Stomach (tissue), 8 donors: ENCODE measurements at regions not wholly inside any gene's neighbourhood (a gene's known extent, or its start where the extent isn't known, plus 50 kb on each side); places are given as distances from the start of the nearest gene placed in this dataset.

Experiments used
- DNase-seq, 2 donors: peaks; one replicate each; pipeline versions ENCODE4 v3.0.0 to v3.0.0-alpha.2; 2013 to 2019
- H3K27ac ChIP-seq, 5 donors: fragments of 200-600 bp in 4 of 5; sonication (generic) in 4 of 5; one replicate each; pipeline ENCODE4 v1.5.1; 2013 to 2019; ENCODE audit warnings: mild to moderate bottlenecking in 1 of 5, moderate library complexity in 1 of 5
- H3K27me3 ChIP-seq, 3 donors: fragments of 200-600 bp; sonication (generic); one replicate each; pipeline ENCODE4 v1.5.1; 2017 to 2019; ENCODE audit warnings: mixed run types in 1 of 3
- H3K36me3 ChIP-seq, 4 donors: fragments of 200-600 bp; sonication (generic); 1 replicate in 3 of 4; 2 replicates in 1 of 4; pipeline ENCODE4 v1.5.1; 2016 to 2019
- H3K4me1 ChIP-seq, 4 donors: fragments of 200-600 bp; sonication (generic); one replicate each; pipeline ENCODE4 v1.5.1; 2016 to 2019
- H3K4me3 ChIP-seq, 4 donors: fragments of 200-600 bp; sonication (generic) in 3 of 4; one replicate each; pipeline ENCODE4 v1.5.1; 2016 to 2019; ENCODE audit warnings: mild to moderate bottlenecking in 1 of 4
- H3K9me3 ChIP-seq, 4 donors: fragments of 200-600 bp; sonication (generic); one replicate each; pipeline ENCODE4 v1.5.1; 2016 to 2019
- CTCF ChIP-seq, 7 experiments: fragments of 450-650 bp in 4 of 7; fragments of 200-600 bp in 3 of 7; sonication (generic) in 3 of 7; IDR thresholded peaks; one replicate each; pipeline ENCODE4 v1.5.1; 2016 to 2019; ENCODE audit warnings: antibody characterized with exemption in 7 of 7, control low read depth in 2 of 7, mild to moderate bottlenecking in 1 of 7
- EP300 ChIP-seq: sonication (generic); formaldehyde crosslinking; IDR thresholded peaks from one replicate; pipeline ENCODE4 v1.6.1; 2017; ENCODE audit warnings: antibody characterized with exemption
- POLR2A ChIP-seq, 4 donors: fragments of 450-650 bp; IDR thresholded peaks; one replicate each; pipeline ENCODE4 v1.6.1; 2016; ENCODE audit warnings: antibody characterized with exemption in 4 of 4, control low read depth in 2 of 4, mild to moderate bottlenecking in 1 of 4, moderate library complexity in 1 of 4
- POLR2AphosphoS5 ChIP-seq, 3 donors: sonication (generic); formaldehyde crosslinking; IDR thresholded peaks; one replicate each; pipeline ENCODE4 v1.6.1; 2016; ENCODE audit warnings: antibody characterized with exemption in 3 of 3
- WGBS, 5 donors: extraction: QIAGEN DNeasy Blood & Tissue Kit in 3 of 5; methylation state at CpG; one replicate each; pipeline versions ENCODE4 v1.1.5 to v1.1.7; 2013 to 2018; 5-methylcytosine and 5-hydroxymethylcytosine counted together
- intact Hi-C: fragments of 100-400 bp; cut with DNase I; formaldehyde crosslinking; loops from one replicate; pipeline ENCODE4 v1.15.1; 2023; ENCODE audit warnings: low total_unique reads
- donor health status: healthy with polysubstance abuse.
- donor health status: Bipolar disorder and iron deficiency.
- donor health status: healthy.

DNA sequence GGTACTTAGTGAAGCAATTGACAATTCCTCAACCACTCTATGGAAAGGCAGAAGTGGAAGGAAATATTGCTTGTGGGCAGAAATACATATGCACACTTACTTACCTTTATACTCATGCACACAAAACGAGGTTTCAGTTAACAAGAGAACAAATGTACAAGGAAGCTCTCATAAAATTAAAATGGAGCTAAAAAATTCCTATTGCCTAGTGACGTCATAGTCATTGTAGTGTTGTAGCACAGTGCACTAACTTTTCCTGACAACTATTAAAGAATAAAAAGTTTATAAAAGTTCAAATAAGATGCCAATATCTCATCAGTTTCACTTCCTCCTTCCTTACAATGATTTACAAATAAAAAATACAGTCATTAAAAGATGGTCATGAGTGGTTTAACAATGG, 1161.9 kb upstream of the NRXN1 start:
- TF ChIP-seq POLR2A (IDR thresholded peaks at IDR 0.05) (no peak), POLR2AphosphoS5 (IDR thresholded peaks at IDR 0.05) (no peak)
- Histone ChIP-seq H3K9me3 (no peaks in the 10 kb centered on the region), H3K4me3 (no peak overlapping the region), H3K36me3 (no peaks in the 10 kb centered on the region), H3K27ac (no peak overlapping the region), H3K27me3 (no peaks in the 10 kb centered on the region), H3K4me1 (no peaks in the 10 kb centered on the region)
- WGBS, 5 donors: 59 to 71% (median 67%) methylated on average over 2 of the region's 2 CpGs
- no peak for DNase-seq
- intact Hi-C loops: no loop called here

DNA sequence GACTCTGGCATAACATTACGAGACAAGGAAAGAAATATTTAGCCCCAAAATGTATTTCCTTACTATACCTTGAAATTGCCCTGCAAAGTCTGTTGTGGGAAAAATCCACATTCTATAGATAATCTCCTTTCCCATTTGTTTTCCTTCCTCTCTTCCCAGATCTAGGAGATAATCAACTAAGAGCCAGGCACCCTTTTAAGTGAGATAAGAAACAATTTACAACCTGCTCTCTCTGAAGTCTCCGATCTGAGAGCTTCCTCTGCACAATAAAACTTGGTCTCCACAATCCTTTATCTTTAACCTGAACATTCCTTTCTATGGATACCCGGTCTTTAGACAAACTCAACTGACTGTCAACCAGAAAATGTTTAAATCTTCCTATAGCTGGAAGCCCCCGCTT, 1160.7 kb upstream of the NRXN1 start:
- peaks cover 0 to 5% (median 0%) of the 10 kb centered on the region in 4 donors for H3K9me3 ChIP-seq
- no peak for DNase-seq
- no peaks in the 10 kb centered on the region for H3K4me1 ChIP-seq
- H3K4me3 ChIP-seq: no peak overlapping the region
- H3K27ac ChIP-seq: no peak overlapping the region
- intact Hi-C loops: no loop called here
- H3K27me3 ChIP-seq: no peaks in the 10 kb centered on the region
- 33 to 40% (median 36%) methylated on average over 4 of the region's 4 CpGs for WGBS, 5 donors
- TF ChIP-seq POLR2A (IDR thresholded peaks at IDR 0.05) (no peak), POLR2AphosphoS5 (IDR thresholded peaks at IDR 0.05) (no peak), EP300 (no peak), CTCF (IDR thresholded peaks at IDR 0.05) (no peak)
- H3K36me3 ChIP-seq: no peaks in the 10 kb centered on the region

- WGBS, 5 donors: 66 to 84% (median 78%) methylated on average over 2 of the region's 2 CpGs
- Histone ChIP-seq H3K9me3 (peaks cover 0 to 3% (median 0%) of the 10 kb centered on the region in 4 donors), H3K4me1 (no peaks in the 10 kb centered on the region), H3K27me3 (no peaks in the 10 kb centered on the region), H3K4me3 (no peak overlapping the region), H3K36me3 (no peaks in the 10 kb centered on the region), H3K27ac (no peak overlapping the region)
- TF ChIP-seq POLR2AphosphoS5 (IDR thresholded peaks at IDR 0.05) (no peak), POLR2A (IDR thresholded peaks at IDR 0.05) (no peak), CTCF (IDR thresholded peaks at IDR 0.05) (no peak), EP300 (no peak)
- intact Hi-C loops: no loop called here
- no peak for DNase-seq
Observed at GRCh38 chr2:52181080-52181479, 1149.1 kb upstream of the NRXN1 start.

- intact Hi-C loops: no loop called here
- Histone ChIP-seq H3K36me3 (no peaks in the 10 kb centered on the region), H3K4me3 (no peak overlapping the region), H3K27ac (no peak overlapping the region), H3K9me3 (no peaks in the 10 kb centered on the region), H3K27me3 (no peaks in the 10 kb centered on the region), H3K4me1 (no peaks in the 10 kb centered on the region)
- no peak for DNase-seq
- TF ChIP-seq EP300 (no peak), POLR2AphosphoS5 (IDR thresholded peaks at IDR 0.05) (no peak), POLR2A (IDR thresholded peaks at IDR 0.05) (no peak), CTCF (IDR thresholded peaks at IDR 0.05) (no peak)
- 76 to 92% (median 84%) methylated on average over 1 of the region's 1 CpG for WGBS, 5 donors
Observed at GRCh38 chr2:52178845-52179244, 1146.9 kb upstream of the NRXN1 start.

- no peaks in the 10 kb centered on the region for H3K4me1 ChIP-seq
- TF ChIP-seq POLR2AphosphoS5 (IDR thresholded peaks at IDR 0.05): no peak
- no peak for TF ChIP-seq POLR2A (IDR thresholded peaks at IDR 0.05)
- no peak for TF ChIP-seq CTCF (IDR thresholded peaks at IDR 0.05)
- TF ChIP-seq EP300: no peak
- H3K27me3 ChIP-seq: no peaks in the 10 kb centered on the region
- H3K36me3 ChIP-seq: no peaks in the 10 kb centered on the region
- intact Hi-C loops: no loop called here
- no peaks in the 10 kb centered on the region for H3K9me3 ChIP-seq
- DNase-seq: no peak
- H3K4me3 ChIP-seq: no peak overlapping the region
- no peak overlapping the region for H3K27ac ChIP-seq
Observed at GRCh38 chr2:52145005-52145404, 1113.1 kb upstream of the NRXN1 start.
